GM21360 (cell line): ENCODE measurements at regions not wholly inside any gene's neighbourhood (a gene's known extent, or its start where the extent isn't known, plus 50 kb on each side); places are given as distances from the start of the nearest gene placed in this dataset.

Experiments used
- ATAC-seq: cut with Tn5 transposase; IDR thresholded peaks from one replicate; pipeline ENCODE4 v1.9.1; 2021; ENCODE audit warnings: mild to moderate bottlenecking, moderate library complexity; ENCODE audit not compliant: unreplicated experiment

DNA sequence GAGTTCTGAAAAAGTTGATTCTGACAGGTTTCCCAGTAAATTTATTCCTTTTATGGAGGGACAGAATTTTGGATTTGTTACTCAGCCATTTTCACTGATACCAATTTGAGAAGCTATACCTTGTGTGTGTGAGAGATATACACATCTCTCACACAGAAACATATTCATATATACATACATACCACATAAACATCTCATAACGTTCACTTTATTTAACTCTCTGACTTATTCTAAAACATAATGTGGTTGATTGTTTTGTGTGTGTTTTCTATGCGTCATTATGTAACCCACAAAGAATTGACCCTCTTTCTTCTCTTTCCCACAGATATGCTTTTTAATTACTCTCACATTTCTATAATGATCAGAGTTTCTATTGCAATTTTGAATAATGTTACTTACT, 570.8 kb upstream of the TLE4 start:
- ATAC-seq = no peak

DNA sequence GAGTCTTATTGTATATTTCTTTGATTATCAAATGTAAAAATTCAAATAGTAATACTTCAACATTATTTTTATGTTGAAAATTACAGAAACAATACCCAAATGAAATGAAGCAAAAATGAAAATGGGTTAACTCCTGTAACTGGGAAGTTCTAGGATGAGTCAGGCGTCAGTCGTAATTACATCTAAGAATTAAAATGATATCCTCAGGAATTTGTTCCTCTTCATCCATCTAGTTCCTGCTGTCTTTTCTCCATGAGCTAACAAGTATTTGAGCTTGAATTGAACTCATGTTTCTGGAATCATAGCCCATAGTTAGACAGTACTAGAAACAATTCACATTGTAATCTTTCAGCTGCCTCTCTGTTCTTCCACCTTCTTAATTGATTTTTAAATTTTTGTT, 568.3 kb upstream of the TLE4 start:
- ATAC-seq = no peak

- no peak for ATAC-seq
Measured at GRCh38 chr9:79004032-79004431, 567.7 kb upstream of the TLE4 start.

DNA sequence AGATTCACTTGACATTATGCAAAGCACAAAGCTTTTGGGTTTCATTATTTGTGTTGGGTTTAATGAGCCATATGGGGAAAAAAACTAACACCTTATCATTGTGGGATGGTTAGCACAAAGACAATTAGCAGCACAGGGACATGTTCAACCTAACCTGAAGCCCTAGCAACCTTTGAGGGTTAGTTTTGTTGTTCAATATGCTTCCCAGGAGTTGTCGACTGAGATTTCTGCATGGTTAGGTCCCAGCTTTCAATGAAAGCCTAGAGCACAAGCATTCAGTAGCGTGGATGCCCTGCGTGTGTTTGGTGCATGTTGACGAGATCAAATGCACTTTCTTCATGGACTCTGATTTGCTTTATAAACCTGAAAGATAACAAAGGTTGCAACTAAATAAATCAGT, 565.2 kb upstream of the TLE4 start:
- ATAC-seq = no peak

- peak; percentile 98 for ATAC-seq
Measured at GRCh38 chr9:79007701-79008483, 563.9 kb upstream of the TLE4 start.

DNA sequence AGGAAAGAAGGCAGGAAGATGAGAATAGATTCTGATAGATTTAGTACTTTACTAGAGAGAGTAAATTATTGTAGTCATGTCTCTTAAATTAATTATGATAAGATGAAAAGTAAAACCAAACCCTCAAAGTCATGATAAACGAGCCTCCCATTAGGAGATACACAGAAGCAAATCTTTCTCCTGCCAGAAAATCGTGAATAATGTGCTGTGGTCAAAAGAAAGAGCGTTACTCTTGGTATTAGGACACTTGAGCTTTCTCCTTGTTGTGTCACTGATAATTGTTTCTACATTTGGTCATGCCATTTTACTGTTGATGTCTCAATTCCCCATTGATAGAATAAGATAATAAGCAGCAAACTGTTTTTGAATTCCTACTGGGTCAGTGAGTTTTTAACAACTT, 562.8 kb upstream of the TLE4 start:
- no peak for ATAC-seq

DNA sequence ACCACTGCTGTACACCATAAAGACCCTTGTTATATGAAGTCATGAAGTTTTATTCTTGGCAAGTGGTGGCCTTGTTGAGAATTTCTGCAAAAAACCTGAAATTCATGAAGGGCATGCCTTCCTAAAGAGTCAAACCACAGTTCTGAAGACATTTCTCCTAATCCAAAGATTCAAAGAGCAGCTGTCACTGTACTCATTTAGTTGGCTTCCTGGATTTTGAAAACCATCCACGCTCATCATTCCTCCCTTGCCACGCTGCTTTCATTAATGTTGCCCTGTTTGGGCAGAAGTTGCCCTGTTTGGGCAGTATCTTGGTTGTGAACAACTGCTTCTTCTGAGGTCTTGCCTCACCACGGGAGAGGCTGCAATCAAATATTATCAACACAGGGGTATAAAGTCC, 560.3 kb upstream of the TLE4 start:
- ATAC-seq = no peak

GRCh38 chr9:79012561-79012960, 559.2 kb upstream of the TLE4 start:
- no peak for ATAC-seq

GRCh38 chr9:79013715-79014610, 557.8 kb upstream of the TLE4 start:
- no peak for ATAC-seq

GRCh38 chr9:79014929-79015699, 556.7 kb upstream of the TLE4 start:
- ATAC-seq = no peak

DNA sequence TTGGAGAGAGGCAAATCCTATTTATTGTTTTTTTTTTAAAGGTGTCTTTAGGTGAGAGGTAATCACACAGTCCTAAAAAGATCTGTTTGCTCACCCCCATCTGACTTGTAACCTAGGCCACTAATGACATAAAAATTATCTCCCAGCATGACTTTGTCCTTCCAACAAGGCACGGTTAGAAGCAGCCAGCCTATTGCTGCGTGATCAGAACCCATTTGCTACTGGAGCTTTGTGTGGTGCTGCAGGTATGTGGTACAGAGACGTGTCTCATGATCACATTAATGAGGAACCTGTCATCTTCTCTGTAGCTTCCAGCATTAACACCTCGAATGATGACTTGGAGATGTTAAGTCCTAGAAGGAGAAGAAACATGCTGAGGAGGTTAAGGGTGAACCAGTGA, 555.8 kb upstream of the TLE4 start:
- ATAC-seq = no peak

GRCh38 chr9:79020276-79020675, 551.5 kb upstream of the TLE4 start:
- ATAC-seq = no peak

DNA sequence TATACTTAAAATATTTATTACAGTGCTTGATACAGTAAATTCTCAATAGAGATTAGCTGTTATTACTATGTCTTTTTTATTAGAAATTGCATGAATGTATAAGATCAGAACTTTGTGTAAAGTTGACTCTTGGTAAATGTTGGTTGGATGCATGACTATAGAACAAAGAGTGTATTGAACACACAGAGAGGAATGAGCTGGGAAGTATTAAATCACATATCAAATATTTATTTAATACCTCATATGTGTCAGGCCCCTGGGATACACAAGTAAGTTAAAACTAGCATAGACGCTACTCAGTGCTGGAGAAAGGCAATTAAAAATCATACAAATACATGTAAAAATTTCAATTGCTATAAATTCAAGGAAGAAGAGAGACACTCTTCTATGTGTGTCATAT, 550.7 kb upstream of the TLE4 start:
- no peak for ATAC-seq

DNA sequence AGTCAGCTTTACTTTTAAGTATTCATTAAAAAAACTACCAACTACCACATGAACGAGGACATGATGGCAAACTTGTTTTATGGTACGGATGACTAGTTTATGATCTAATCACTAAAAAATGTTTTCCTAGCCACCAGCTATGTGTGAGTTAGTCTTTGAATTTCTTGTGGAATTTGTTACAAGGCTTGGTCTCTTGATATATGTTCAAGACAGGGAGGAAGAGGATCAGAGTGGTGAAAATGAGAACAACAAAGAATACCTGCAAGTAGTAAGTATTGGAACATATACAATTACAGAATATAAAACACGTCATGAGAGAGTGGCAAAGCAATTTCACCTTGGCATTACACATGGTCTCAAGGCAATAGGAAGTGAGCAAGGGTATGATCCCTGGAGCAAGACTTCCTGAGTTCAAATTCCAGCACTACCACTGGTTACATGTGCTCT, 548.6 kb upstream of the TLE4 start:
- ATAC-seq = no peak

- peak; percentile 88 for ATAC-seq
Measured at GRCh38 chr9:79026316-79026715, 545.4 kb upstream of the TLE4 start.

- no peak for ATAC-seq
Measured at GRCh38 chr9:79028101-79028500, 543.7 kb upstream of the TLE4 start.

DNA sequence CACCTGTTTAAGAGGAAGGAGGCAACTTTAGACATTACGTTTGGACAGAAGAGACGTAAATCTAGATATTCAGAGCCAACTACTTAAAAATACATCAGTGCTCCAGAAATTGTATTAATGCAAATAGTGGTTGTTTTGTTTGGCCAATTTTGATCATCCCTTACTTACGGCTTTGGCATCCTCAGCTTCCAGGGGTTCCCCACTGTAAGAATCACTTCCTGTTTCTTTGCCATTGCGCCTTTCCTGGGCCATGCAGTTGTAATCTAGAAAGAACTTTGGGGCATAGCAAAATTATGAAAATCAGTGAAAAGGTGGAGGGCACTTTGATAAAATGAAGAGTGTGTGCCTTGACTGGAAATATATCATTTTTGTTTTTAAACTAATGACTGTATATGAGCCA, 537.2 kb upstream of the TLE4 start:
- ATAC-seq = no peak

- no peak for ATAC-seq
Measured at GRCh38 chr9:79037338-79037737, 534.4 kb upstream of the TLE4 start.

- ATAC-seq = no peak
Measured at GRCh38 chr9:79040671-79041070, 531.1 kb upstream of the TLE4 start.

DNA sequence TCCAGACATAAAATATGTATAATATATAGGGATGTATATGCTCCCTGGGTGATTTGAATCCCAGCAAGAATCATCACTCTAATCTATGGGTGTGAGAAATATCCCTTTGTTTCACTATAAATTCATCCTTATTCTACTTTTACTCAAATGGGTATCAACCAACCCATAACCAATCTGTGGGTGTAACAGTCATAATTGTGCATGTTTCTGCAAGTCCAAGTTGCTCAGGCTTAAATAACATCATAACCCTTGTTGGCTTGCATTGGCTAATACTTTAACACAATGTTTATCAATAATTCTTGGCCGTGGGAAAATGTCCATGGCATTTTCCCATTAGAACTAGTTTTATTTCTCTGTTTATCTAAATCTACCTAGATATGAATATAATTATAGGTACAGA, 530.5 kb upstream of the TLE4 start:
- no peak for ATAC-seq

DNA sequence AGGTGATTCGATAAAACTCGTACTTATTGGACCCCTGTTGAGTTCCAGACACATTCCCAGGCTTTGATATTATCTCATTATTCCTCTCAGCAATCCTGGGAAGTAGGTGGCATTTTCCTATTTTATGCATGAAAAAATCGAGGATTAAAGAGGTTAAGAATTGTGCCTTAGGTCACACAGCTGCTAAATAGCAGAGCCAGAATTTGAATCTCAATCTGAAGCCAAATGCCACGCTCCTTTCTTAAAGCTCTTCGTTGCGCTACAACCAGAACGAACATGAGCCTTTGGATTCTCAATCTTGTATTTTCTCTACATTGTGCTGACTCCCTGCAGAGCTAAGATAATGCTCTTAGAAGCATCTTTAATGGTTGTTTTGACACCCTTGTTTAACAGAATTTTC, 527.8 kb upstream of the TLE4 start:
- ATAC-seq = no peak
